T-helper 2 cell (primary cell): ENCODE measurements at regions not wholly inside any gene's neighbourhood (a gene's known extent, or its start where the extent isn't known, plus 50 kb on each side); places are given as distances from the start of the nearest gene placed in this dataset.

Experiments used
- DNase-seq, 5 experiments: peaks; one replicate each; pipeline versions ENCODE4 v3.0.0 to v3.0.0-alpha.2; 2012 to 2022

DNA sequence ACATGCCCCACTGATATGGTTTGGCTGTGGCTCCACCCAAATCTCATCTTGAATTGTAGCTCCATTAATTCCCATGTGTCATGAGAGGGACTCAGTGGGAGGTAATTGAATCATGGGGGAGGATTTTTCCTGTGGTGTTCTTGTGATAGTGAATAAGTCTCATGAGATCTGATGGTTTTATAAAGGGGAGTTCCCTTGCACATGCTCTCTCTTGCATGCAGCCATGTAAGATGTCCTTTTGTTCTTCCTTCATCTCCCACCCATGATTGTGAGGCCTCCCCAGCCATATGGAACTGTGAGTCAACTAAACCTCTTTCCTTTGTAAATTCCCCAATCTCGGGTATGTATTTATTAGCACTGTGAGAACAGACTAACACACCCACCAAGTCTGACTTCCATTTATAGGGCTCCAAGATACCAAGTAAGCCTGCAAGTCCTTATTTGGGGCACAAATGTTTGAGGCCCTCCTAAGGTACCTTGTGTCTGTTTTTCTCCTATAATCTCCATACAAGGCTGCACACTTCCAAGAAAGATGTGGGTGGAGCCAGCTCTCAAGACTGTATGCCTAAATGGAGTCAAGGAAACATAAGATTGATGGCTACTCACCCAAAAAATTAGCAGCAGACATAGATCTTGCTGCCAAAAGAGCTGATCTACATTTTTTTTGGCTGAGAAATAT lies 364.7 kb downstream of the TXNL1 start:
- no peak for DNase-seq

DNA sequence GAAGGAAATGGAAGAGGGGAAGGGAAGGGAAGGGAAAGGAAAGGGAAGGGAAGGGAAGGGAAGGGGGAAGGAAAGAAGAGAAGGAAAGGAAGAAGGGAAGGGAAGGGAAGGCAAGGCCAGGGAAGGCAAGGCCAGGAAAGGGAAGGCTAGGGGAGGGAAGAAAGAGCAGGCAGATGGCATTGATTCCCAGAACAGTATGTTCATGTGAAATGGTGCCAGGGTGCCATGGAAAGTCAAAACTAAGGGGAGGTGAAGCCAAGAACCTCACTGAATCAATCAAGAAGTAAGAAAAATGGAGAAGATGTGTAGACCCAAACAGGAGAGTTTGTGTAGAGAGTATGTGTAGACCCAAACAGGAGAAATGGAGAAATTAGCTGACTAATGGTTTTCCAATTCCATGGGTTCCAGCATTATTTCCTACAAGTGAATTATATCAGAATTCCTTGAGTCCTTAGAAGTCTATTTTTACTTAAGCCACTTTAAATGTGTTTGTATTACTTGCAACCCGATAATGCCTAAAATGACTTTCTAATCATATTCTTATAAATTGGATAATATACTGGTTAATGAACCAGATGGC lies 367.6 kb downstream of the TXNL1 start:
- DNase-seq: no peak

DNA sequence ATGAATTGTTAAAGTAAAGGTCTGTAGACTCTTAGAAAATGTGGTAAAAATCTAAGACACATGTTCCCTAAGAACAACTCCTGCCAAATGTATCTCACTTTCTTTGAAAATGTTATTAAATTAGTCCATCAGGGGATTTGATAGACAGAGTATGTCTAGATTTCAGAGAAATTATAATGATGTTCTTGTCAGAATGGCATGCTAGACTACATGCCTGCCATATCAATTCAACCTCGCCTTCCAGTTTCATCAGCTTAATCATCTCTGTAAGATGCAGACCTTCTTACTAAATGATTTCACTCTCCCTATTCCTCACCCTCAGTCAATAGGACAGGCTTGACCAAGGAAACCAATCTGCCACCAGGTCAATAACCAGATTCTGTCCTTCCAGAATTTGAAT lies 368.4 kb downstream of the TXNL1 start:
- DNase-seq: no peak

DNA sequence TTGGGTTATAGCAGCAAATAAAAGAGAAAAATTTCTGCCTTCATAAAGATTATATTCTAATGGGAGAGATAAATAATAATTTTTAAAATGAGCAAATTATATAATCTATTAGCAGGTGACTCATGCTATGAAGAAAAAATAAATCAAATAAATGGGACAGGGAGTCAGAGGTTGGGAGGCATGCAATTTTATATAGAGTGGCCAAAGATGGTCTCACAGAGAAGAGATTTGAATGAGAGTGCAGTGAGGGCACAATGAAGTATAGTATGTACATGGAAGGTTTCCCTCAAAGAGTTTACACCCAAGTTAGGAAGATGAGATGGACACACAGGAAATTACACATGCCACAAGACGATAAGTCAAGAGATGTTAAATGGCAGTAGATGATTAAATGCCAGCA lies 369.4 kb downstream of the TXNL1 start:
- no peak for DNase-seq

DNA sequence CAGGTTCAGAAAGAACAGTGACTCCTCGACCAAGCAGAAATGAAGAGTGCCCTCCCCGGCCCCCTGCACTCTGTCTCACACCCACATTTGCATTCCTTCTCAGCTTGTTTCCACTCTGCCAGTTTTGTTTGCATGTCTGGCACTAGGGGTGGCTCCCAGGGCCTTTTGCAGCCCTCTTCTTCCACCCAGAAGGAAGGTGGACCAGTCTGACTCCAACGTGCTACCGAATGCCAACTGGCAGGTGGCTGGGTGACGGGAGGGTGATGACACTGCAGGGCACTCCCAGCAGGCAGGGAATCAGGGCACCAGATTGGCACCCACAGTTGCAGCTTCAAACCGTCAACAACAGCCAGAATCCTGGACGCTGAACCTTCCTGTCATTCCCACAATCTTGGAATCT lies 371.1 kb downstream of the TXNL1 start:
- DNase-seq: no peak

DNA sequence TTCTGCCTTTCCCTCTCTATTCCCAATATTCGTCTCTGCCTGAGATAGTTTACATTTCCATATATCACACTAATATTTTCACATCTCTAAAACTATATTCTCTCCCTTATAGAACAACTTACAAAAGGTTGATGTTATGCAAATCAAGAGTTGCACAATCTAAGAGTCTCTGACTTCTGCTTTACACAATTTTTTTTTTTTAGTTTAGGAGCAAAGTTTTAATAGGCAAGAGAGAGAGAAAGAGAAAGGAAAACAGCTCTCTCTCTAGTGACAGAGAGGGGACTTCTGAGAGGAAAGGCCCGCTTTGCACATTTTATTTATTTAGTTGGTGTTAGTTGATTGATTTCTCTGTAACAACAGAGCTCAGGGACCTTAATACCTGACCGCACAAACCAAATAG lies 380.2 kb downstream of the TXNL1 start:
- no peak for DNase-seq

DNA sequence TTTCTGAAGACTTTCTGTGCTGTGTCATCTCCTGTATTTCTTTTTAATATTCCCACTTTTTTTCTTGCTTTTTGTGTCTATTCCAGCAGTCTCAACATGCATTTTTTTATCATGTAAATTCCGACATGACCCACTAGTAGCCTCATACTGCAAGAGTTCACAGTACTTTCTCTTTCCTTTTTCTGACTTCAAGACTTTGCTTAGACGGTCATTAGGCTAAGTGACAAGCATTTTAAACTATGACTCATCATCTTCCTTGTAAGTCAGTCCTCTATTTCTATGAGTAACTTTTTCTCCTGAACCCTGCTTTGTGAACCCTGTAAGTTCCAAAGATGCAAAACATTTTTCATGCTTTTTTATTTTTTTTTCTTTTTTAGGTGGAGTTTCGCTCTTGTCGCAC lies 381.2 kb downstream of the TXNL1 start:
- DNase-seq: peak in 1 of 5 experiments; percentile 13

DNA sequence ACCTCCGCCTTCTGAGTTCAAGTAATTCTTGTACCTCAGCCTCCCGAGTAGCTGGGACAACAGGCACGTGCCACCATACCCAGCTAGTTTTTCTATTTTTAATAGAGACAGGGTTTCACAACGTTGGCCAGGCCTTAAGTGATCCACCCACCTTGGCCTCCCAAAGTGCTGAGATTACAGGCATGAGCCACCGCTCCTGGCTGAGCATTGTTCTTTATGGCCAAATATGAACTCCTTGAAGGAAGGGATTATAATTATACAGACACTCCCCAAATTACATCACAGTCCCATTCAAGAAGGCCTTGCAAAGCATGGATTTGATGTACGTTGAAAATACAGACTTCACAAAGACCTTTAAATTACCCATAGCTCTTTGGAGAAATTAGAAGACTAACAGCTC lies 381.7 kb downstream of the TXNL1 start:
- DNase-seq: no peak

DNA sequence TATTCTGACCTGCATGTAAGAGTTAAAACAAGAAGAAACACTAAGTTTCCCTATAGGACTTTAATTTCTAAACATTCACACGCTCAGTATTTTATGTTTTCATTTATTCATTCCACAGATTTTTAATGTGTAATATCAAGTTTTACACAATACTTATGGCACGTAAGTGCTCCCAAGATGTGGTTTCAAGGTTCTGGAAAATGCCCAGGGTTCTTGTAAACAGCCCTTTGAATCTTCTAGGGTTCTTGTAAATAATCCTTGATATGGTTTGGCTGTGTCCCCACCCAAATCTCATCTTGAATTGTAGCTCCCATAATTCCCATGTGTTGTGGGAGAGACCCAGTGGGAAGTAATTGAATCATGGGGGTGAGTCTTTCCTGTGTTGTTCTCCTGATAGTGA lies 383.0 kb downstream of the TXNL1 start:
- DNase-seq: no peak

DNA sequence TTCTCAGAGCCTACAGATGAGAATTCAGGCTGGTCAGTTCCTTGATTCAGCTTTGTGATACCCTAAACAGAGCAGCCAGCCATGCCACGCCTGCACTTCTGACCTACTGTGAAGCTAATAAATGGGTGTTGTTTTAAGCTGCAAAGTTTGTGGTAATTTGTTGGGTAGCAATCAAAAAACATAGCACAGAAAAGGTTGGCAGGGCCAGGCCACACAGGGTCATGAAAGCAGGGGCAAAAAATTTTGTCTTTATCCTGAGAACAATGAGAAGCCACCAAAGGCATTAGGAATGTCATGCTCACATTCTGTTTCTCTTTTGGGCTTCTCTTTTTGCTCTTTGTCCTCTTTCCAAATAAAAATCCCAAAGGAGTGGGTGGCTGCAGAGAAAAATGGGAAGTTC lies 385.9 kb downstream of the TXNL1 start:
- DNase-seq: no peak

DNA sequence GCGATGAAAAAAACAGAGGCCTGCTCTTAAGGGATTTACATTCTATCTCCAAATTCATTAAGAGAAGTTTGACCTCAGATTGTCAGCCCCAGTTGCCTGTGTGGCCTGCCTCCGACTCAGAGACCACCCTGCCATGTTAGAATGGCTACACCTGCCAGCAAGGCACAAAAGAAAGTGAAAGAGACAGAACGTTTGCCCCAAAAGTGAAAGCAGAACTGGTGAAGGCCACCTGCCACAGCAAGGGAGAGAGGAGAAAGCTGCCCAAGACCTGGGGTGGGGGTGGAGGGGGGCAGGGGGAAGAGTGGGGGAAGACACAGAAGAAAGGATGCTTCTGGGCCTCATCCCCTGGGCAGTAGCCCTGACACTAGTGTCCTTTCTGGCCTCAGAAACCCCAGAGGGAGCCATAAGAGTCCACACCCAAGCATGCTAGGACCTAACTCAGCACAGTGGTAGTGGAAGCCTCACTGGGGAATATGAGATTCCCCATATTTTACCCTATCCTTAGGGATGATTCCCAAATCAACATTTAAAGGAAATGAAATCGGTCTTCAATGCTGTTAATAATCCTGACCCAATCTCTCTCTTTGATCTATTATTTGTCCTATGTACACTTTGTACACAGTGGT lies 389.7 kb downstream of the TXNL1 start:
- peak in 1 of 5 experiments; percentile 3 for DNase-seq

DNA sequence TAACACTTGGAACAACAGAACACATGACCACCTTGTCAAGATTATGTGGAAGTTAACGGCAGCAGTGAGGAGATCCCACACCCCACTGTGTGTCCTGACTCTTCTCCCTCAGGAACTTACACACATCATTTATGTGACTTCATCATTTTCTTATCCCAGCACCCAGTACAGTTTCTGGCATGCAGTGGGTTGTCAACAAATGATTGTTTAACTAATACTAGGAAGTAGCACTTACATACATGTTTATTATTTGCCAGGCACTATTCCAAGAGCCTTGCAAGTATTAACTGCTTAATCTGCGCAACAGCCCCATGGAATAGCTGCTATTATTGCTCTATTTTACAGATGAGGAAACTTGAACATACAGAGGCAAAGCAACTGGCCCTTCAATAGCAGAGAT lies 391.5 kb downstream of the TXNL1 start:
- DNase-seq: no peak

DNA sequence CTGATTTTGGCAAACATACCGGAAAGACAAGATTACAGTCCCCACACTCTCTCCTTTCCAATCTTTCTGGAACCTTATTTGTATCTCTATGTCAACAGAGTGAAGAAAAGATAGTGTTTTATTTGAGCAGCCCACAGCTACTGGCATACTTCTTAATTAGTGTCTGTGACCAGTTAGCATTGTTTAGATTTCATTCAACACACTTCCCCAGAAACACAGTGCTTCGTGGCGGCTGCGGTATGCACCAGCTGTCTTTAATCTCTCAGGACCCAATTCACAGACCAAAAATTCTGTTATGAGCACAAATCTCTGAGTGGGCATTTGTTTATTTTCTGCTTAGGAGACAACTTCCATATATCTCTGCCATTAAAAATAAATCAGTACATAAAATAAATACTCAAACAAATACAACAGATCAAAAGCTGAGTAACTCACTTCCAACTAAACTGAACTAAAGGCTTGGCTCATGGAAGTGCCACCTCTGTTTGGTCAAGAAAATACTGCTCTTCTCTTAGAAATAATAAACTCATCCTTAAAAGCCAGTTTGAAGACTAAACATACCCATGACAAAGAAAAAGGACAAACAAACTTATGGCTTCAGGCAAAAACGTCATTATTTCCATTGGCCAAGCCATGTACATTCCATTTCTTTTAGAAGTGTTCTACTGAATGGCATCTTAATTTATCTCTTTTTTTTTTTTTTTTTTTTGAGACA lies 392.4 kb downstream of the TXNL1 start:
- no peak for DNase-seq

DNA sequence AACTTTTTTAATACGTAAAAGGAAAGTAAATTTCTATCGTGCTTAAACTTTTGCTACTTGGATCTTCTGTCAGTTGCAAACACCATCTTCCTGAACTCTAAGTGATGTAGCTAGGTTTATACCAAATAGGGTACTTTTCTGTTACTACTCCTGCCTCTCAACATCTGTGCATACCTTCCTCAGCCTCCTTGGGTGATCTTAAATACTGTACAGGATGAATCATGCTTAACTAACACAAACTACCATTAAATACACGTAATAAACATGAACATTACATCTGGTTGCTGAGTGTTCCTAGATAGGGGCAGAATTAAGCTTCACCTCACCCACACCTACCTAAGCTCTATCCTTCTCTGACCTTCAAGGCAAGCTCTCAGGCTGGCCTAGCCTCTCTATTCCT lies 398.0 kb downstream of the TXNL1 start:
- no peak for DNase-seq

DNA sequence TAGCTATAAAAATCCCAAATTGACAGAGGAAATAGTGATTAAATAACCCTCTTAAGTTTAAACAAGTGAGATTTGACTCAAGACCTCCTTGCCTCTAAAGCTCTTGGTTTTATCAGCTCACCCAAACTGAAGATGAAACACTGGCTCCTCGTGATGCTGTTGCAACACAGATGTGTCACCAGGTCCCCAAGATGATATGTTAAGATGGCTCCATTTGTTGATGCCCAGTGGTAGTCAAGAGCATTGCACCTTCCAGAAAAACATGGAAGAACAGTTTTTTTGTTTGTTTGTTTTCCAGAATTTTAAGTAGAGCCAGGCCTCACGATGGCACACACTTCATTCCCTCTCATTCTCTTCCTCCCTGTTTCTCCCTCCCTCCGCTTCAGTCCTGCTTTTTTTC lies 399.8 kb downstream of the TXNL1 start:
- no peak for DNase-seq

DNA sequence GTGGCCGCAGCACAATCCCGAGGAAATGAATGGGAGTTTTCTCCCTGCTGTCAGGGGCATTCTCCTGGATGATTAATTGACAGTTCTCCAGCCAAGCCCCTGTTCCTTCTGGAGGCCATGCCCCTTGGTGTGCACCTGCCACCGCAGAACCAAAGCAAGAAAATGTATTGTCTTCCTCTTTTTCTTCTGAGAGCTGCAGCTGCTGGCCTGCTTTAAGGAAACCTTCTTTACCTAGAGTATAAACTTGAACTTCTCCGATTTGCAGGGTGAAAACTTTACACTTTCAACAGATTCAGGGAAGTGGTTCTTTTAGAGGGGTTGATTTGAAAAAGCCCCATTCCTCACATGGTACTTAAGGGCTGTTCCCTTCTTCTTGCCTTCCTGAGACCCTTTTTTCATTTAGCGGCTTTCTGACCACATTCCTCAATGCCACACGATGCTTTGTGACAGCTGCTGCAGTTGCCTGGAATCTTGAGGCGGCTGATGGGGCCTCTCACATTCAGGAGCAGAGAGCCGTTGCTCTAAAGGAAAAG lies 402.8 kb downstream of the TXNL1 start:
- DNase-seq: no peak

DNA sequence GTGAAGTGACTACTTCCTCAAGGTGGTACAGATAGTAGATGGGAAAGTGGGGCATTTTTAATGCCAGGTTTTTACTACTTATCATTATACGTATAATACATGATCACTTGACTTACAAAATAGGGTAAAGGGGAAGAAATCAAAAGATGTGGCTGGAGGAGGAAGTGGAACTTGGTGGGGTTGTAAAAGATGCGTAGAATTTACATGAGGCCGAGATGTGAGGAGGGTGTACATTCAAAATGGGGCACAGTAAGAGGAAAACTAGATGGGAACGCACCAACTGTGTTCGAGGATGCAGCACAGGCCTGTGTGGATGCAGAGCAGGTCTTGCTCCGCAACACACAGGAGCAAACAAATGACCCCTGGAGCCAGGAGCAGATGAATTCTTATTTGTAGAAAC lies 403.3 kb downstream of the TXNL1 start:
- DNase-seq: no peak

DNA sequence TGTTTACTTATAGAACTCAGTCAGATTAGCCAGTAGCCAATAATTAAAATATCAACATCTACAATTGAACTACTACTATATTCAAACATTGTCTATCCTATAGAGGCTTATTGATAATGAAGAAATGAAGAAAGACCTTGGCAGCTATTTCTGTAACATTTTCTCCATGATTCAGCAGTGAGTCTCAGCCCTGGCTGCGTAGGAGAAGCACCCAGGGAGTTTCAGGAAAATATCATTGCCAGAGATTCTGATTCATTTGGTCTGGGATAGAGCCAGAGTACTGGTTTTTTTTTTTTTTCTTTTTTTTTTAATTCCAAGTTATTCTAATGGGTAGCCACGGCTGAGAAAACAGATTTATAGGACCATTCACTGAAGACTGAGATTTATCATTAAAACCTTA lies 404.8 kb downstream of the TXNL1 start:
- DNase-seq: no peak

DNA sequence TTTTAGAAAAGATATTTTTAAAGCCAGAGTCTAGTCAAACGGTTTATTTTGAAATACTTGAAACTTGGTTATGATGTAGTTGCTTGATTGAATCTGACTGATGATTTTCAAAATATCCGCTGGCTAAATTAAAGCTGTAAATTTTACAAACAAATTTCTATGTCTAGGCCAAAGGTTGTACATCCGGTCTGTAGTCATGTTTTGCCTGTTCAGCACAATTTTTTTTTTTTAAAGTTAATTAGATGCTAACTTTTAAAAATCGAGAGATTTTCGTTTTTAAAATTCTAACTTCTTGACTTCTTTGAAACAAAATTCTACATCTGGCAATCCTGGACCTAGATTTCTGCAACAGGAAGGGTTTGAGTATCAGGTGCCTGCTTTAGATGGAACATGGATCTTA lies 412.4 kb downstream of the TXNL1 start:
- DNase-seq: no peak

DNA sequence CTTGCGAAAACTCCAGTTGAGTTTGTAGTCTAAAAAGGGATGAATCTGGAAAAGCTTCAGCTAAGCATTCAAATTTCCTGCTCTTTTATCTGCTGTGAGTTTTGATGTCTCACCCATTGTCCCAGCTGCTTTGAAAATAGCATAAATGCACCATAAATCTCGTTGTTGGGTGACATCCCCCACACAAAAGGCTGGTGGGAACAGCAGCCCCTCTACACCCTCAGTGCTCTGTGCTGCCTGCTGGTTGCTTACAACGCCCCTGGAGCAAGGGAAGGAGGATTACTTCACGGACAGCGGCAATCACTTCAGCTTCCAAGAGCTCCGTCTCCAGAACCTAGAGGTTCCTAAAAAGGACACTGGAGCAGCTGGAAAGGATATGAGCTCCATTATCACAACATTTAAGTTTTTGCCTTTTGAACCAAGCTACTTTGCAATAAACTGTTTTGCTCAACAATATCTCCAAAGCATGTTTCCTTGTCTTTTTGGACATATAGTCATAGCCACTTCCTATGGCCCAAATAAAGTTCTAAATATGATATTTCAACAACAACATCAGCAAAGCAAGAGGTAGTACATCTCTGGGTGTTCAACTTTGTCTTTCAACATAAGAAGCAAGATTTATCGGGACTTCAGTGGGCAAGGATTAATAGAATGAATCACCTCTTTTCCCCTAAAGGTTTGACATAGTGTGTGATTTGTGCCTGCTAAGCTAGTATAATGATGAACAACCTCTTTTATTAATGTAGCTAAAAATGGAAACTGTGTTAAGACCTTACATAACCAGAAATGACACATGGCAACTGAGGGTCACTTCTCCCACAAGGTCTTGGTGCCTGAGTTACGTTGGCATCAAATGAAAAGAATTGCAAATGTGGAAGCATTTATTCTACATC lies 413.5 kb downstream of the TXNL1 start:
- no peak for DNase-seq

DNA sequence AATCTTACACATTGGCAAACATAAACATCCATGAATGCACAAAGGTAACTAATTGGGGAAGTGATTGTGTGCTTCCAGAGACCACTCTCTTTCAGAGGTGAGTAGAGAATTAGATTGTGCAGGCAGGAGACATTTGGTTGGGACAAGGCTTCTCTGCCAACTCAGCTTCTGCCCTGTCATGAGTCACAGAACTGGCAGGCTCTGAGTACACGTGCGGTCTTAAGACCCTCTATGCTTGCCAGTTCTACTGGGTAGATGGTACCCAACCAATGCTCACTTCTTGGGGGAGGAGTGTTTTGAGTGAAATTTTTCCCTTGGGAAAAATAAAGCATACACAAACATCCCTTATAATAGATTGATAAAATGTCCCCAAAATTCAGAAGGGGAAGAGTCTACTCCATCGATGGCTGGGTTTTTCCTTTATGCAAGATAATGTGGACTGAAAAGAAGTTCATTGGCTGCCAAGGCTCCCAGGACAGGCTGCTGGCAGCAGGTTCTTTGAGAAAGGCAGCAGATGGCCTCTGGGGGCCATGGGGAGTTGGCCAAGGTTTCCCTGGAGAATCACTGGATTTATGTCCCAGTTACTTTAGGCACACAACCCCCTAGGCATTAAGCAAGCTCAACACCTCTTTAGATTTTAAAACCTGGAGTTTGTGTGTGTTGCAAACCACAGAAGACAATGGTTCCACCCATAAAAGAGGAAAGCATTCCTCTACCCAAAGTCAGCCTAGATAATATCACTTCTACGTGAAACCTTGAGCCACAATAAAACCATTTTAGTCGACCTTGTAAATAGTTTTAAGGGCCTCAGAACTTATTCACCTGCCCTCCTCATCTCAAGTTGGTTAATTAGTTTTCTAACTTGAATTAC lies 417.0 kb downstream of the TXNL1 start:
- DNase-seq: no peak

DNA sequence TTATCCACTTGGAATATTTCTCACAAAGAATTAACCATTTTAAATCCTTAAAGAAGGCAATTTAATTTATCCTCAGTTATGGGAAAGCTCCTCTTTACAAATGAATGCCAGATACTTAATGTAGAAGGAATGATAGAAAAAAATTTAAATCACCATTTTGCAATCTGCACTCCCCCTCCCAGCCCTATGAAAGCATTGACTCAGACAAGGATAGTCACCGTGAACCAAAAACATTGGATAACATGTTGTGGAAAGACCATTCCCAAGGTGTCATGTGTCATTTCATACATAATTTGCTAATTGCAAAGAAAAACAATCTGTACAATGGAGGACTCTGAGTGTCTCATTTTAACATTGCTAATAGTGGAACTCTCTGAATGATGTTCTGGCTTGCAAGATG lies 421.0 kb downstream of the TXNL1 start:
- no peak for DNase-seq
